C4-2B (cell line): ENCODE measurements at regions not wholly inside any gene's neighbourhood (a gene's known extent, or its start where the extent isn't known, plus 50 kb on each side); places are given as distances from the start of the nearest gene placed in this dataset.

Experiments used
- CTCF ChIP-seq: fragments of 450-650 bp; conservative IDR thresholded peaks from 2 replicates; pipeline ENCODE4 v1.5.1; 2017; ENCODE audit warnings: mild to moderate bottlenecking
- ZFX ChIP-seq: fragments of 450-650 bp; IDR thresholded peaks from 2 replicates; pipeline ENCODE4 v1.6.1; 2017

GRCh38 chr19:30622276-30622675 lies 250.1 kb downstream of the ZNF536 start:
- TF ChIP-seq CTCF (no peak), ZFX (no peak)
